Trophoblast cell (in vitro differentiated cells and primary cell): ENCODE measurements at regions not wholly inside any gene's neighbourhood (a gene's known extent, or its start where the extent isn't known, plus 50 kb on each side); places are given as distances from the start of the nearest gene placed in this dataset.
A peak's percentile ranks its signal among the peaks of the same experiment; 100 is the strongest.

Experiments
- DNase-seq, 2 donors: peaks; one replicate each; pipeline ENCODE4 v3.0.0-alpha.2; 2016
- H2AFZ ChIP-seq: 2 replicates; pipeline ENCODE4 v1.6.1; 2013; ENCODE audit warnings: low read length, moderate library complexity, mild to moderate bottlenecking; ENCODE audit not compliant: insufficient read depth, poor library complexity
- H2AK5ac ChIP-seq: 2 replicates; pipeline ENCODE4 v1.6.1; 2013; ENCODE audit warnings: mild to moderate bottlenecking, low read length
- H2BK120ac ChIP-seq: 2 replicates; pipeline ENCODE4 v1.6.1; 2013; ENCODE audit warnings: low read length, mild to moderate bottlenecking, moderate library complexity; ENCODE audit not compliant: insufficient read depth, poor library complexity
- H2BK12ac ChIP-seq: 2 replicates; pipeline ENCODE4 v1.6.1; 2013; ENCODE audit warnings: mild to moderate bottlenecking, low read length, moderate library complexity
- H2BK5ac ChIP-seq: 2 replicates; pipeline ENCODE4 v1.6.1; 2013; ENCODE audit warnings: low read length, low read depth, moderate library complexity, mild to moderate bottlenecking; ENCODE audit not compliant: poor library complexity
- H3K14ac ChIP-seq: 2 replicates; pipeline ENCODE4 v1.6.1; 2013; ENCODE audit warnings: mild to moderate bottlenecking, low read length
- H3K18ac ChIP-seq: 2 replicates; pipeline ENCODE4 v1.6.1; 2013; ENCODE audit warnings: mild to moderate bottlenecking, low read length
- H3K23ac ChIP-seq: 2 replicates; pipeline ENCODE4 v1.6.1; 2013; ENCODE audit warnings: low read length
- H3K27ac ChIP-seq: 2 replicates; pipeline ENCODE4 v1.5.1; 2013; ENCODE audit warnings: low read depth, mild to moderate bottlenecking, inconsistent platforms, low read length, moderate library complexity
- H3K27me3 ChIP-seq: 2 replicates; pipeline ENCODE4 v1.6.1; 2013; ENCODE audit warnings: inconsistent platforms, mild to moderate bottlenecking, low read length, moderate library complexity; ENCODE audit not compliant: insufficient read depth
- H3K36me3 ChIP-seq, 2 experiments: 1 replicate in 1 of 2; 2 replicates in 1 of 2; pipeline ENCODE4 v1.6.1; 2013; ENCODE audit warnings: low read length in 2 of 2, mild to moderate bottlenecking in 2 of 2, moderate library complexity in 1 of 2; ENCODE audit not compliant: insufficient read depth in 2 of 2, control insufficient read depth in 1 of 2
- H3K4ac ChIP-seq: 2 replicates; pipeline ENCODE4 v1.6.1; 2013; ENCODE audit warnings: low read depth, mild to moderate bottlenecking, low read length, moderate library complexity
- H3K4me1 ChIP-seq, 2 experiments: 1 replicate in 1 of 2; 2 replicates in 1 of 2; pipeline ENCODE4 v1.6.1; 2013; ENCODE audit warnings: low read length in 2 of 2, mild to moderate bottlenecking in 2 of 2, moderate library complexity in 1 of 2; ENCODE audit not compliant: insufficient read depth in 2 of 2, control insufficient read depth in 1 of 2
- H3K4me2 ChIP-seq: 2 replicates; pipeline ENCODE4 v1.6.1; 2013; ENCODE audit warnings: inconsistent platforms, mild to moderate bottlenecking, low read length, moderate library complexity
- H3K4me3 ChIP-seq: 2 replicates; pipeline ENCODE4 v1.5.1; 2013; ENCODE audit warnings: mild to moderate bottlenecking, low read depth, low read length, inconsistent platforms
- H3K79me1 ChIP-seq: one replicate; pipeline ENCODE4 v1.6.1; 2013; ENCODE audit warnings: low read length
- H3K79me2 ChIP-seq: 2 replicates; pipeline ENCODE4 v1.6.1; 2013; ENCODE audit warnings: low read length, mild to moderate bottlenecking; ENCODE audit not compliant: control insufficient read depth, insufficient read depth, poor library complexity
- H3K9ac ChIP-seq: 2 replicates; pipeline ENCODE4 v1.6.1; 2013; ENCODE audit warnings: mild to moderate bottlenecking, low read length
- H3K9me3 ChIP-seq: 2 replicates; pipeline ENCODE4 v1.6.1; 2013; ENCODE audit warnings: low read depth, mild to moderate bottlenecking, control low read depth, inconsistent platforms, low read length; ENCODE audit not compliant: insufficient read depth
- H4K12ac ChIP-seq: 2 replicates; pipeline ENCODE4 v1.6.1; 2013; ENCODE audit warnings: low read depth, mild to moderate bottlenecking, low read length, moderate library complexity
- H4K8ac ChIP-seq: 2 replicates; pipeline ENCODE4 v1.6.1; 2013; ENCODE audit warnings: low read depth, mild to moderate bottlenecking, low read length, moderate library complexity
- H4K91ac ChIP-seq: one replicate; pipeline ENCODE4 v1.6.1; 2013; ENCODE audit warnings: low read depth, mild to moderate bottlenecking, low read length, moderate library complexity
- WGBS: extraction: QIAGEN DNeasy Blood & Tissue Kit; methylation state at CpG from one replicate; pipeline ENCODE4 v1.1.7; 2013; ENCODE audit warnings: missing lambda C conversion rate; ENCODE audit not compliant: insufficient read length, insufficient coverage; ENCODE audit errors: extremely low coverage; 5-methylcytosine and 5-hydroxymethylcytosine counted together

- no peaks in the 10 kb centered on the region for H3K36me3 ChIP-seq
- no peak overlapping the region for H2BK120ac ChIP-seq
- no peak overlapping the region for H2BK5ac ChIP-seq
- WGBS: no CpG with 5 or more reads among the region's 6 CpGs
- H3K79me2 ChIP-seq: no peaks in the 10 kb centered on the region
- peaks cover 2% of the 10 kb centered on the region for H3K9me3 ChIP-seq
- no peak overlapping the region for H3K4me3 ChIP-seq
- H3K79me1 ChIP-seq: no peaks in the 10 kb centered on the region
- H2AFZ ChIP-seq: no peak overlapping the region
- no peak overlapping the region for H2BK12ac ChIP-seq
- no peak overlapping the region for H3K9ac ChIP-seq
- H3K23ac ChIP-seq: no peak overlapping the region
- H3K4ac ChIP-seq: no peak overlapping the region
- H3K27me3 ChIP-seq: no peaks in the 10 kb centered on the region
- H3K18ac ChIP-seq: no peak overlapping the region
- H4K12ac ChIP-seq: no peak overlapping the region
- no peak for DNase-seq
- H3K4me2 ChIP-seq: no peak overlapping the region
- no peaks in the 10 kb centered on the region for H3K4me1 ChIP-seq
- H4K91ac ChIP-seq: no peak overlapping the region
- H3K27ac ChIP-seq: no peak overlapping the region
- H4K8ac ChIP-seq: no peak overlapping the region
- H3K14ac ChIP-seq: no peak overlapping the region
- H2AK5ac ChIP-seq: no peak overlapping the region
These were observed 53.5 kb upstream of the TBC1D9 start for GRCh38 chr4:140809676-140810075.

DNA sequence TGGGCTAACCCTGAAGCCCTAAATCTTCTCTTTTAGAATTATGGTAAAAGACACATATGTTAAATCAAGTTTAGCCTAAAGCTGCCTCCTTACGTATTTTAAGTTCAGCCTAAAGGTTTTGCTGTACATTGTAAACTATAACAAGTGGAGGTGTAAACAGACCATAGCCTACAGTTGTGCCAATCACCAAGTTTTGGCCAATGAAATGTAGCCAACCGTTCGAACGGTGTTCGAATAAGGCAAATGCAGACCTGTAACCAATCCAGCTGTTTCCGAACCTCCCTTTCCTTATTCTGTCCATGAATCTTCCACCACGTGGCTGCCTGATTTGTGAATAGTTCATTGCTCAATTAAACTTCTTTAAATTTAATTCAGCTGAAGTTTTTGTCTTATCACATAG is 52.1 kb upstream of the TBC1D9 start:
- Histone ChIP-seq H4K12ac (no peak overlapping the region), H3K18ac (no peak overlapping the region), H3K27ac (no peak overlapping the region), H3K27me3 (no peaks in the 10 kb centered on the region), H3K4me1 (no peaks in the 10 kb centered on the region), H3K79me2 (no peaks in the 10 kb centered on the region), H3K14ac (no peak overlapping the region), H4K8ac (no peak overlapping the region), H3K23ac (no peak overlapping the region), H3K4me3 (no peak overlapping the region), H2AK5ac (no peak overlapping the region), H3K9me3 (peaks cover 2% of the 10 kb centered on the region), H2AFZ (no peak overlapping the region), H2BK12ac (no peak overlapping the region), H2BK120ac (no peak overlapping the region), H3K79me1 (no peaks in the 10 kb centered on the region), H3K4me2 (no peak overlapping the region), H4K91ac (no peak overlapping the region), H3K9ac (no peak overlapping the region), H3K36me3 (no peaks in the 10 kb centered on the region), H2BK5ac (no peak overlapping the region), H3K4ac (no peak overlapping the region)
- DNase-seq: no peak
- no CpG with 5 or more reads among the region's 7 CpGs for WGBS

- Histone ChIP-seq H3K18ac (no peak overlapping the region), H4K12ac (no peak overlapping the region), H3K79me1 (no peaks in the 10 kb centered on the region), H2BK5ac (no peak overlapping the region), H3K79me2 (no peaks in the 10 kb centered on the region), H3K27ac (no peak overlapping the region), H3K4ac (no peak overlapping the region), H4K8ac (no peak overlapping the region), H3K9me3 (peaks cover 2% of the 10 kb centered on the region), H3K27me3 (no peaks in the 10 kb centered on the region), H2AFZ (no peak overlapping the region), H3K14ac (no peak overlapping the region), H2AK5ac (no peak overlapping the region), H2BK120ac (no peak overlapping the region), H3K9ac (no peak overlapping the region), H3K36me3 (no peaks in the 10 kb centered on the region), H3K4me1 (no peaks in the 10 kb centered on the region), H3K23ac (no peak overlapping the region), H4K91ac (no peak overlapping the region), H3K4me2 (no peak overlapping the region), H2BK12ac (no peak overlapping the region), H3K4me3 (no peak overlapping the region)
- WGBS: no CpG with 5 or more reads among the region's 6 CpGs
- DNase-seq: peak in 1 of 2 donors; percentile 64
These were observed 51.5 kb upstream of the TBC1D9 start for GRCh38 chr4:140807491-140808252.

GRCh38 chr4:140806163-140806562 is 50.0 kb upstream of the TBC1D9 start:
- Histone ChIP-seq H3K18ac (no peak overlapping the region), H4K91ac (no peak overlapping the region), H3K14ac (no peak overlapping the region), H3K4me2 (no peak overlapping the region), H2BK12ac (no peak overlapping the region), H2BK120ac (no peak overlapping the region), H3K23ac (no peak overlapping the region), H3K79me1 (no peaks in the 10 kb centered on the region), H2AK5ac (no peak overlapping the region), H2BK5ac (no peak overlapping the region), H3K79me2 (no peaks in the 10 kb centered on the region), H3K27ac (no peak overlapping the region), H3K27me3 (no peaks in the 10 kb centered on the region), H2AFZ (no peak overlapping the region), H3K36me3 (no peaks in the 10 kb centered on the region), H3K4ac (no peak overlapping the region), H4K12ac (no peak overlapping the region), H3K4me1 (no peaks in the 10 kb centered on the region), H4K8ac (no peak overlapping the region), H3K4me3 (no peak overlapping the region), H3K9ac (no peak overlapping the region), H3K9me3 (peaks cover 2% of the 10 kb centered on the region)
- no peak for DNase-seq
- no CpG with 5 or more reads among the region's 4 CpGs for WGBS
